ENCODE measurements at regions not wholly inside any gene's neighbourhood (a gene's known extent, or its start where the extent isn't known, plus 50 kb on each side); places are given as distances from the start of the nearest gene placed in this dataset.

DNA sequence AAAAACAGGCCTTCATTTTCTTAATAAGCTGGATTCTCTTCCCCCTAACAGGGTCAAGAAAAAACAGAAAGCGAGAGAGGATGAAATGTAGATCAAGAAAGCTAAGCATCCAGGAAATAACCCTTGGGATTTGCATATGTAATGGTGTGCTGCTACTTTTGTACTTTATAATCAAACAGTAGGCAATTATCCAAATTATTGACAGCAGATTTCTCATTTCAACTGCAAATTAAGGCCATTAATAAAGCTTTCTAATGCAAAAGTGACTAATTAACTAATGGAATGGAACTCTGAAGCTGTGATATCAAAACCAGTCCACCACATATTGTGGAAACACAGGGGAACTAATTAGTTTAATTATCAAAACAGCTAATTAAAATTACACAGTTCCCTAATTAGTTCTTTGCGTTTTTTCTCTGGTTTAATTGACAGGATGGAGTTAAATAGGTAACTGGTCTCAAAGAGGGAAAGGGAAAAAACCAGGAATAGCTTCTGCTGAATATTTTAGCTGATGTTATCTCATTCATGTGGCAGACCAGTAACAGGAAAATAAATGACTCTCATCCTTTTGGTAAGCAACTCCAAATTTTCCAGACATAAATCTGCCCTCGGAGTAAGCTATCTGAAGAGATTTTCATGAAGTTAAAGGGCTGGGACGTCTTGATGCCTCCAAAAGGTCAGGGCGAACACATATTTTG, 182.7 kb upstream of the LMO3 start:
- ATAC-seq (ENCODE audit: low read depth) (no peak), DNase-seq (no peak)
- Histone ChIP-seq H3K27ac (ENCODE audit: low read length in 2 of 2) (no peak overlapping the region), H2AFZ (ENCODE audit: insufficient read depth, low read depth, low read length, poor library complexity, severe bottlenecking) (no peak overlapping the region), H3K9ac (ENCODE audit: low read length) (no peak overlapping the region), H3K9me3 (ENCODE audit: control extremely low read depth in 1 of 3, control insufficient read depth in 2 of 3, insufficient read depth in 1 of 3, low read length in 2 of 3) (peaks cover 0 to 3% (median 0%) of the 10 kb centered on the region in 3 donors), H3K4me2 (replicated peaks; ENCODE audit: low read depth, low read length, poor library complexity, severe bottlenecking) (no peak overlapping the region), H3K27me3 (replicated peaks in 1 of 4; ENCODE audit: control extremely low read depth in 1 of 4, control insufficient read depth in 3 of 4, insufficient read depth in 4 of 4, low read length in 3 of 4) (no peaks in the 10 kb centered on the region), H3K4me3 (ENCODE audit: control extremely low read depth in 1 of 5, extremely low read depth in 1 of 5, insufficient read depth in 1 of 5, low read depth in 2 of 5, low read length in 4 of 5) (no peak overlapping the region), H4K20me1 (ENCODE audit: control insufficient read depth, insufficient read depth, low read length, poor library complexity, severe bottlenecking) (no peaks in the 10 kb centered on the region), H3K4me1 (ENCODE audit: control insufficient read depth in 2 of 2, insufficient read depth in 2 of 2, low read length in 2 of 2) (no peaks in the 10 kb centered on the region), H3K79me2 (ENCODE audit: control insufficient read depth, insufficient read depth, low read length) (no peaks in the 10 kb centered on the region), H3K36me3 (replicated peaks in 1 of 2; ENCODE audit: control extremely low read depth in 1 of 2, control insufficient read depth in 1 of 2, extremely low read depth in 1 of 2, insufficient read depth in 2 of 2, low read length in 1 of 2) (no peaks in the 10 kb centered on the region)
- Mint-ChIP-seq H3K4me1 (no peaks in the 10 kb centered on the region), H3K27me3 (no peaks in the 10 kb centered on the region), H3K9me3 (ENCODE audit: insufficient read depth) (no peaks in the 10 kb centered on the region), H3K27ac (no peak overlapping the region), H3K4me3 (no peak overlapping the region)
- no peak for TF ChIP-seq EZH2 (IDR thresholded peaks at IDR 0.05; ENCODE audit: borderline replicate concordance, insufficient read depth, low read depth, low read length, poor library complexity, severe bottlenecking)
- TF ChIP-seq, protein P1, sequence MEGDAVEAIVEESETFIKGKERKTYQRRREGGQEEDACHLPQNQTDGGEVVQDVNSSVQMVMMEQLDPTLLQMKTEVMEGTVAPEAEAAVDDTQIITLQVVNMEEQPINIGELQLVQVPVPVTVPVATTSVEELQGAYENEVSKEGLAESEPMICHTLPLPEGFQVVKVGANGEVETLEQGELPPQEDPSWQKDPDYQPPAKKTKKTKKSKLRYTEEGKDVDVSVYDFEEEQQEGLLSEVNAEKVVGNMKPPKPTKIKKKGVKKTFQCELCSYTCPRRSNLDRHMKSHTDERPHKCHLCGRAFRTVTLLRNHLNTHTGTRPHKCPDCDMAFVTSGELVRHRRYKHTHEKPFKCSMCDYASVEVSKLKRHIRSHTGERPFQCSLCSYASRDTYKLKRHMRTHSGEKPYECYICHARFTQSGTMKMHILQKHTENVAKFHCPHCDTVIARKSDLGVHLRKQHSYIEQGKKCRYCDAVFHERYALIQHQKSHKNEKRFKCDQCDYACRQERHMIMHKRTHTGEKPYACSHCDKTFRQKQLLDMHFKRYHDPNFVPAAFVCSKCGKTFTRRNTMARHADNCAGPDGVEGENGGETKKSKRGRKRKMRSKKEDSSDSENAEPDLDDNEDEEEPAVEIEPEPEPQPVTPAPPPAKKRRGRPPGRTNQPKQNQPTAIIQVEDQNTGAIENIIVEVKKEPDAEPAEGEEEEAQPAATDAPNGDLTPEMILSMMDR (IDR thresholded peaks at IDR 0.05): no peak
- ChIA-PET POLR2A (no interaction called here), CTCF (no interaction called here)
- intact Hi-C loops (cut with micrococcal nuclease): no loop called here
- 57% methylated on average over 3 of the region's 5 CpGs for WGBS (ENCODE audit: insufficient coverage)

DNA sequence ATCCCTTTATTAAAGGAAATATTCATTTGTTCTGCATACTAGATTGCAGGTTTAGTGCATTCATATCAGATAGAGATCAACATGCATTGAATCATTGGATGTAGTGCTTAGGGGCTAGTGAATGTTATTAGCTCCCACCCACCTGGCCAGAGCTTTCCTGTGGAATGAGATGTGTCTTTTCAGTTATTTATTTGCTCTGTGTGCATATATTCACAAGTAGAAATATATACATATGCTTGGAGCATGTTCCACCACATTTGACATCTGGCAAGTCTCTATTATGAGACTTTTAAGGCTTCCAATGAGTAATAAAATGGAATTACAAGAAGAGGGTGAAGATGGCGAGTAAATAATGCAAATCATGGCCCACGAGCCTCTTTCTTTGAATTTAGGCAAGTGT, 180.0 kb upstream of the LMO3 start:
- ChIA-PET CTCF (no interaction called here), POLR2A (no interaction called here)
- H4K20me1 ChIP-seq (ENCODE audit: control insufficient read depth, insufficient read depth, low read length, poor library complexity, severe bottlenecking): no peaks in the 10 kb centered on the region
- H3K4me1 Mint-ChIP-seq: no peaks in the 10 kb centered on the region
- no peak for TF ChIP-seq EZH2 (IDR thresholded peaks at IDR 0.05; ENCODE audit: borderline replicate concordance, insufficient read depth, low read depth, low read length, poor library complexity, severe bottlenecking)
- TF ChIP-seq, protein P1 (IDR thresholded peaks at IDR 0.05): no peak
- H3K9me3 Mint-ChIP-seq (ENCODE audit: insufficient read depth): no peaks in the 10 kb centered on the region
- no peak overlapping the region for H3K4me3 Mint-ChIP-seq
- H2AFZ ChIP-seq (ENCODE audit: insufficient read depth, low read depth, low read length, poor library complexity, severe bottlenecking): no peak overlapping the region
- H3K27ac ChIP-seq (ENCODE audit: low read length in 2 of 2): no peak overlapping the region
- H3K9me3 ChIP-seq (ENCODE audit: control extremely low read depth in 1 of 3, control insufficient read depth in 2 of 3, insufficient read depth in 1 of 3, low read length in 2 of 3): peaks cover 0 to 3% (median 1%) of the 10 kb centered on the region in 3 donors
- ATAC-seq (ENCODE audit: low read depth) (no peak), DNase-seq (no peak)
- no peak overlapping the region for H3K9ac ChIP-seq (ENCODE audit: low read length)
- no peak overlapping the region for H3K27ac Mint-ChIP-seq
- no peaks in the 10 kb centered on the region for H3K27me3 Mint-ChIP-seq
- H3K36me3 ChIP-seq (replicated peaks in 1 of 2; ENCODE audit: control extremely low read depth in 1 of 2, control insufficient read depth in 1 of 2, extremely low read depth in 1 of 2, insufficient read depth in 2 of 2, low read length in 1 of 2): no peaks in the 10 kb centered on the region
- no peak overlapping the region for H3K4me2 ChIP-seq (replicated peaks; ENCODE audit: low read depth, low read length, poor library complexity, severe bottlenecking)
- no CpG with 5 or more reads among the region's 2 CpGs for WGBS (ENCODE audit: insufficient coverage)
- no peaks in the 10 kb centered on the region for H3K27me3 ChIP-seq (replicated peaks in 1 of 4; ENCODE audit: control extremely low read depth in 1 of 4, control insufficient read depth in 3 of 4, insufficient read depth in 4 of 4, low read length in 3 of 4)
- no peak overlapping the region for H3K4me3 ChIP-seq (ENCODE audit: control extremely low read depth in 1 of 5, extremely low read depth in 1 of 5, insufficient read depth in 1 of 5, low read depth in 2 of 5, low read length in 4 of 5)
- H3K79me2 ChIP-seq (ENCODE audit: control insufficient read depth, insufficient read depth, low read length): no peaks in the 10 kb centered on the region
- intact Hi-C loops (cut with micrococcal nuclease): no loop called here
- H3K4me1 ChIP-seq (ENCODE audit: control insufficient read depth in 2 of 2, insufficient read depth in 2 of 2, low read length in 2 of 2): no peaks in the 10 kb centered on the region

Data from B cell (primary cell).